Adrenal gland (tissue), 9 donors: ENCODE measurements at regions not wholly inside any gene's neighbourhood (a gene's known extent, or its start where the extent isn't known, plus 50 kb on each side); places are given as distances from the start of the nearest gene placed in this dataset.

ENCODE experiments used
- DNase-seq, 7 donors: peaks; one replicate each; pipeline ENCODE4 v3.0.0-alpha.2; 2019 to 2020
- H3K27ac ChIP-seq, 5 donors: fragments of 200-600 bp; sonication (generic) in 4 of 5; 1 replicate in 3 of 5; 2 replicates in 2 of 5; pipeline versions ENCODE4 v1.5.1 to v1.8.0; 2016 to 2020; ENCODE audit warnings: mild to moderate bottlenecking in 1 of 5
- H3K27me3 ChIP-seq: fragments of 200-600 bp; 2 replicates; pipeline ENCODE4 v1.8.0; 2021
- H3K36me3 ChIP-seq, 2 donors: fragments of 200-600 bp; replicated peaks in 1 of 2; 1 replicate in 1 of 2; 2 replicates in 1 of 2; pipeline versions ENCODE4 v1.5.1 to v1.8.0; 2018 to 2022
- H3K4me1 ChIP-seq, 2 donors: fragments of 200-600 bp; replicated peaks in 1 of 2; 1 replicate in 1 of 2; 2 replicates in 1 of 2; pipeline versions ENCODE4 v1.5.1 to v1.8.0; 2018 to 2021
- H3K4me3 ChIP-seq, 4 donors: fragments of 200-600 bp; sonication (generic) in 3 of 4; one replicate each; pipeline ENCODE4 v1.5.1; 2016 to 2018
- H3K9me3 ChIP-seq, 3 donors: fragments of 200-600 bp; sonication (generic) in 1 of 3; replicated peaks in 1 of 3; 1 replicate in 2 of 3; 2 replicates in 1 of 3; pipeline versions ENCODE4 v1.5.1 to v1.8.0; 2016 to 2021
- POLR2A ChIP-seq, 2 donors: fragments of 450-650 bp; IDR thresholded peaks; one replicate each; pipeline ENCODE4 v1.6.1; 2017; ENCODE audit warnings: antibody characterized with exemption in 2 of 2, mild to moderate bottlenecking in 2 of 2, moderate library complexity in 1 of 2
- WGBS, 4 donors: extraction: QIAGEN DNeasy Blood & Tissue Kit in 2 of 4; methylation state at CpG; one replicate each; pipeline versions ENCODE4 v1.1.5 to v1.1.7; 2013 to 2017; 5-methylcytosine and 5-hydroxymethylcytosine counted together
- intact Hi-C, 2 donors: fragments of 100-400 bp; cut with DNase I; formaldehyde crosslinking; loops; one replicate each; pipeline versions ENCODE4 v1.14.1 to v1.15.0; 2022 to 2023
- TF ChIP-seq, protein P1 (sequence below), 6 experiments: fragments of 450-650 bp in 4 of 6; fragments of 200-600 bp in 2 of 6; sonication (generic) in 1 of 6; IDR thresholded peaks; 1 replicate in 5 of 6; 2 replicates in 1 of 6; pipeline versions ENCODE4 v1.5.1 to v1.8.0; 2016 to 2021; ENCODE audit warnings: antibody characterized with exemption in 6 of 6, mild to moderate bottlenecking in 2 of 6, moderate library complexity in 1 of 6
- donor health status: healthy with polysubstance abuse.
- donor health status: Bipolar disorder and iron deficiency.
- donor health status: DM: yes; HTN: yes; CAD: no.
- donor health status: DM: no; HTN: no; CAD: no.
- donor health status: DM: no; HTN: no; CAD: no.

DNA sequence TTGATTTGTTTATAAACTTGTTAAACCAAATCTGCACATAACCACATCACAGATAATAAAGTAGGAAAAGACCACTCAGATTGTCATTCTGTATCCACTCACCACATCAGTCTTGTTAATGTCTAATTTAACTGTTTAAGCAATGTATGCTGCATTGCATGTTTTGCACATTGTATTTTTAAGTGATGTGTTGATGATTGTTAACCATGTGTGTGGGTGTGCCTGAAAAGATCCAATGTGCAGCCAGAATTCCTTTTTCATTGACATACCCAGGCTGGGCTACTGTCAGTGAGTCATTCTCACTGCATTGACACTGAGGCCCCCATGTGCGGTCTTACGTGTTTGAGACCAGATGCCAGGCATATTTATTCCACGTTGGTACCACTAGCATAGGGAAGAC lies 167.3 kb downstream of the TRMT11 start:
- Histone ChIP-seq H3K9me3 (no peaks in the 10 kb centered on the region), H3K4me1 (no peaks in the 10 kb centered on the region), H3K36me3 (no peaks in the 10 kb centered on the region), H3K27me3 (no peaks in the 10 kb centered on the region), H3K27ac (no peak overlapping the region), H3K4me3 (no peak overlapping the region)
- WGBS, 4 donors, result 88 to 92% (median 90%) methylated on average over 3 of the region's 3 CpGs
- intact Hi-C loops, result no loop called here
- no peak for DNase-seq
- TF ChIP-seq, protein P1, sequence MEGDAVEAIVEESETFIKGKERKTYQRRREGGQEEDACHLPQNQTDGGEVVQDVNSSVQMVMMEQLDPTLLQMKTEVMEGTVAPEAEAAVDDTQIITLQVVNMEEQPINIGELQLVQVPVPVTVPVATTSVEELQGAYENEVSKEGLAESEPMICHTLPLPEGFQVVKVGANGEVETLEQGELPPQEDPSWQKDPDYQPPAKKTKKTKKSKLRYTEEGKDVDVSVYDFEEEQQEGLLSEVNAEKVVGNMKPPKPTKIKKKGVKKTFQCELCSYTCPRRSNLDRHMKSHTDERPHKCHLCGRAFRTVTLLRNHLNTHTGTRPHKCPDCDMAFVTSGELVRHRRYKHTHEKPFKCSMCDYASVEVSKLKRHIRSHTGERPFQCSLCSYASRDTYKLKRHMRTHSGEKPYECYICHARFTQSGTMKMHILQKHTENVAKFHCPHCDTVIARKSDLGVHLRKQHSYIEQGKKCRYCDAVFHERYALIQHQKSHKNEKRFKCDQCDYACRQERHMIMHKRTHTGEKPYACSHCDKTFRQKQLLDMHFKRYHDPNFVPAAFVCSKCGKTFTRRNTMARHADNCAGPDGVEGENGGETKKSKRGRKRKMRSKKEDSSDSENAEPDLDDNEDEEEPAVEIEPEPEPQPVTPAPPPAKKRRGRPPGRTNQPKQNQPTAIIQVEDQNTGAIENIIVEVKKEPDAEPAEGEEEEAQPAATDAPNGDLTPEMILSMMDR (IDR thresholded peaks at IDR 0.05), result no peak
- TF ChIP-seq POLR2A (IDR thresholded peaks at IDR 0.05), result no peak

DNA sequence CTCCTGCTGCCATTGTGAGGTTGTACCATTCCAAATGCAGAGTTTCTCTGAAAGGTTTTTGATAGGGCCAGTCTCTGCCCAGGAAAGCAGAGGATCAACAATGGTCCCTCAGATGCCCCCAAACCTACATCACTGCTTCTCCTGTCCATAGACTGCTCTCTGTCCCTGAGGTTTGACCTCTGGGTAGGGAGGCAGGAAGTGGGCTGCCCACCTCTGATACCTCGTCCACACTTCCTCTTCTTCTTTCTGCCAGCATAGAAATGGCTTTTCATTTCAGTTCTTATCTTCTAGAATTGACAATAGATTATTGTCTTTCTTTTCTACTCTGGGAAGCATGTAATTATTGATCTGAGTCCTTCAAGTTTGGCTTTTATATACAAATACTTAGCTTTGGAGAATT lies 170.6 kb downstream of the TRMT11 start:
- no peaks in the 10 kb centered on the region for H3K36me3 ChIP-seq
- TF ChIP-seq, protein P1 (IDR thresholded peaks at IDR 0.05), result no peak
- no peak for TF ChIP-seq POLR2A (IDR thresholded peaks at IDR 0.05)
- no peaks in the 10 kb centered on the region for H3K4me1 ChIP-seq
- no peaks in the 10 kb centered on the region for H3K9me3 ChIP-seq
- H3K27ac ChIP-seq, result no peak overlapping the region
- no peaks in the 10 kb centered on the region for H3K27me3 ChIP-seq
- DNase-seq, result no peak
- 63 to 72% (median 66%) methylated on average over 1 of the region's 1 CpG for WGBS, 4 donors
- no peak overlapping the region for H3K4me3 ChIP-seq
- intact Hi-C loops, result no loop called here

DNA sequence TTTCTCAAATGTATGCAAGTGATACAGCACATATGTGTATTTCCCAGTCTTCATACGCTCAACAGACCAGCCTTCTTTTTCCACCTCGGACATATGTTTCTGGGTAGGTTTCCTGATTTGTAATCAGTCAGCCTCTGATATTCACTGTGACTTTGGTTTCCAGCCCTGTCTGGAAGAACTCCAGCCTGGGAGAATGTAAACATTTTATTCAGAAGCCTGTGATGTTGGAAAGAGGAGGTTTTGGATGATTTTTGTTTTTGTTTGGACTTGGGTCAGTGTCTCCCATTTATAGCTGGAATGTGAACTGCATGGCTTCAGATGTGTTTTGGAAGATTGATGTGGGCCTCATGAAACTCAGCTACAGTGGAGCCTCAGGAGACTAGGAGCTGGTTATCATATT lies 172.2 kb upstream of the CENPW start:
- intact Hi-C loops, result loop anchor here in 1 of 2 donors (10.0 kb wide), 1 partner anchor 133 kb away; no protein-coding TSS in a partner anchor

DNA sequence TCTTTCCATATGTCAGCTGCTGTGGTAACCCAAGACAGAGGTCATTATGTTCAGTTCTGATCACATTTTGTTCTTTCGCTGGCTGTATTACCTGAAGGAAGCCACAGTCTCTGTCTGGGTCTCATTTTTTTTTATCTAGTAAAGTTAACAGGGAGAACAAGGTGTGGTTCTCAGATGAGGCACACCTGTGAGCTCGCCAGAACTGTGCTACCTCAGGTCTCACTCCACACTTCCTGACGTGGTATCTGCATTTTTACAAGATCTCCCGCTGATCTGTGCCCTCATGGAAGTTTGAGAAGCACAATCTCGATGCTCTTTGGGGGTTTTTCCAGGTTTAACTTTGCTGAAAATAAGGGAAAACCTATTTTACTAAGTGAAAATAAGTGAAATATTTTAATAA lies 169.5 kb upstream of the CENPW start:
- TF ChIP-seq, protein P1 (IDR thresholded peaks at IDR 0.05), result no peak
- no peak for TF ChIP-seq POLR2A (IDR thresholded peaks at IDR 0.05)
- Histone ChIP-seq H3K27me3 (no peaks in the 10 kb centered on the region), H3K9me3 (no peaks in the 10 kb centered on the region), H3K36me3 (no peaks in the 10 kb centered on the region), H3K27ac (no peak overlapping the region), H3K4me1 (no peaks in the 10 kb centered on the region), H3K4me3 (no peak overlapping the region)
- intact Hi-C loops, result no loop called here
- no peak for DNase-seq
- 71 to 83% (median 79%) methylated on average over 5 of the region's 5 CpGs for WGBS, 4 donors

More for the DNA sequence above, 172.2 kb upstream of the CENPW start:
- no peak for DNase-seq
- Histone ChIP-seq H3K4me3 (no peak overlapping the region), H3K4me1 (no peaks in the 10 kb centered on the region), H3K36me3 (no peaks in the 10 kb centered on the region), H3K27ac (no peak overlapping the region), H3K27me3 (no peaks in the 10 kb centered on the region), H3K9me3 (no peaks in the 10 kb centered on the region)
- TF ChIP-seq POLR2A (IDR thresholded peaks at IDR 0.05), result no peak
- TF ChIP-seq, protein P1 (IDR thresholded peaks at IDR 0.05), result no peak
- 73 to 85% (median 79%) methylated on average over 2 of the region's 2 CpGs for WGBS, 4 donors
